Activated T-helper 17 cell treated with anti-CD3 and anti-CD28 coated beads, Interleukin-2, amount 50 U/mL, for 72 hours (primary cell): ENCODE measurements at regions not wholly inside any gene's neighbourhood (a gene's known extent, or its start where the extent isn't known, plus 50 kb on each side); places are given as distances from the start of the nearest gene placed in this dataset.

Experiments used
- ATAC-seq: fragments of 150-1000 bp; cut with Tn5 transposase; replicated peaks from 2 replicates; pipeline ENCODE4 v1.10.0; 2021; ENCODE audit warnings: mild to moderate bottlenecking, moderate library complexity
- H3K27ac Mint-ChIP-seq: one replicate; pipeline ENCODE4 v1.8.0; 2022; ENCODE audit warnings: mixed read lengths
- H3K27me3 Mint-ChIP-seq: one replicate; pipeline ENCODE4 v1.8.0; 2022; ENCODE audit warnings: mixed read lengths
- H3K36me3 Mint-ChIP-seq: one replicate; pipeline ENCODE4 v1.8.0; 2022; ENCODE audit warnings: low read depth, mild to moderate bottlenecking, mixed read lengths
- H3K4me1 Mint-ChIP-seq: one replicate; pipeline ENCODE4 v1.8.0; 2022; ENCODE audit warnings: mixed read lengths
- H3K4me3 Mint-ChIP-seq: one replicate; pipeline ENCODE4 v1.8.0; 2022; ENCODE audit warnings: mild to moderate bottlenecking, mixed read lengths
- H3K9me3 Mint-ChIP-seq: one replicate; pipeline ENCODE4 v1.8.0; 2022; ENCODE audit warnings: mixed read lengths

DNA sequence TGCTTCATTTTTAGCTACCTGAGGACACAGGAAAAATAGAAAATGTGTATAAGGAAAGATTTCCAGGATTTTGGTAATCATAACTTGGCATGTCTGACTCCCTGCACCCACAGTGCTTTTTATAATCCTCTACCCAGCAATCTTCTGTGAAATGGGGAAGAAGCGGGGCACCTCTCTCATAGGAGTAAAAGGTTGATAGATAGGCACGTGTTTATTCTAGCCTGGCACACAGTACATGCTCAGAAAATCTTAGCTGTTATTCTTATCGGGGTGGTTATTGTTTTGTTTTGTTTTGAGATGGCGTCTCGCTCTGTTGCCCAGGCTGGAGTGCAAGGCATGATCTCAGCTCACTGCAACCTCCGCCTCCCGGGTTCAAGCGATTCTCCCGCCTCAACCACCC lies 87.7 kb upstream of the SALL4 start:
- H3K27me3 Mint-ChIP-seq = no peaks in the 10 kb centered on the region
- H3K27ac Mint-ChIP-seq = no peak overlapping the region
- ATAC-seq = no peak
- H3K36me3 Mint-ChIP-seq = no peaks in the 10 kb centered on the region
- H3K9me3 Mint-ChIP-seq = no peaks in the 10 kb centered on the region
- H3K4me3 Mint-ChIP-seq = no peak overlapping the region
- no peaks in the 10 kb centered on the region for H3K4me1 Mint-ChIP-seq

- Mint-ChIP-seq H3K4me1 (no peaks in the 10 kb centered on the region), H3K27ac (no peak overlapping the region), H3K4me3 (no peak overlapping the region), H3K9me3 (no peaks in the 10 kb centered on the region), H3K36me3 (no peaks in the 10 kb centered on the region), H3K27me3 (no peaks in the 10 kb centered on the region)
- ATAC-seq = no peak
Observed at GRCh38 chr20:51889466-51889865, 87.1 kb upstream of the SALL4 start.

DNA sequence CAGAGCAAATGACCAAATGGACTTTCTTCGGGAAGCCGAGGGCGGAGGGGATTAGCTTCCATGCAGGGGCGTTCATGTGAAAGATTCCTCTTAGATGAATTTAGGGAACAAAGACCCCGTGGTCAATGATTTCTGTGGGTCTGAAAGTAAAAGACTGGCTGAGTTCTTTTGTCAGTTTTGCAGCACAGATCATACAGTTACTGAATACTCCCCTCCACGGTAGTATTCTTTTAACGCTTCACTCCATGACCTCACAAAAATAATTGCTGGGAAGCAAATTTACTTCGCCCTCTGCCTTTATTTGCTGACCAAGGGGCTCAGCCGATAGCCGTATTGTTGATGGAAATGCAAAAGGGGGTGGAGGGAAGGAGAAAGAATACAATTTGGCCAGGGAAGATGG lies 86.0 kb upstream of the SALL4 start:
- ATAC-seq = no peak
- Mint-ChIP-seq H3K4me3 (no peak overlapping the region), H3K9me3 (no peaks in the 10 kb centered on the region), H3K27me3 (peaks cover 1% of the 10 kb centered on the region), H3K27ac (no peak overlapping the region), H3K4me1 (no peaks in the 10 kb centered on the region), H3K36me3 (no peaks in the 10 kb centered on the region)

- Mint-ChIP-seq H3K36me3 (no peaks in the 10 kb centered on the region), H3K27me3 (peaks cover 6% of the 10 kb centered on the region)
- ATAC-seq = no peak
Observed at GRCh38 chr20:51886891-51887608, 84.7 kb upstream of the SALL4 start.

GRCh38 chr20:51886341-51886740 lies 84.0 kb upstream of the SALL4 start:
- Mint-ChIP-seq H3K36me3 (no peaks in the 10 kb centered on the region), H3K27me3 (peaks cover 10% of the 10 kb centered on the region), H3K4me3 (no peak overlapping the region), H3K27ac (no peak overlapping the region), H3K4me1 (no peaks in the 10 kb centered on the region), H3K9me3 (no peaks in the 10 kb centered on the region)
- no peak for ATAC-seq

More at GRCh38 chr20:51886891-51887608, 84.7 kb upstream of the SALL4 start:
- Mint-ChIP-seq H3K27ac (no peak overlapping the region), H3K9me3 (no peaks in the 10 kb centered on the region), H3K4me1 (no peaks in the 10 kb centered on the region), H3K4me3 (no peak overlapping the region)

- Mint-ChIP-seq H3K9me3 (no peaks in the 10 kb centered on the region), H3K36me3 (no peaks in the 10 kb centered on the region), H3K27me3 (peaks cover 10% of the 10 kb centered on the region), H3K4me3 (no peak overlapping the region), H3K27ac (no peak overlapping the region), H3K4me1 (no peaks in the 10 kb centered on the region)
- ATAC-seq = no peak
Observed at GRCh38 chr20:51884561-51884960, 82.2 kb upstream of the SALL4 start.

DNA sequence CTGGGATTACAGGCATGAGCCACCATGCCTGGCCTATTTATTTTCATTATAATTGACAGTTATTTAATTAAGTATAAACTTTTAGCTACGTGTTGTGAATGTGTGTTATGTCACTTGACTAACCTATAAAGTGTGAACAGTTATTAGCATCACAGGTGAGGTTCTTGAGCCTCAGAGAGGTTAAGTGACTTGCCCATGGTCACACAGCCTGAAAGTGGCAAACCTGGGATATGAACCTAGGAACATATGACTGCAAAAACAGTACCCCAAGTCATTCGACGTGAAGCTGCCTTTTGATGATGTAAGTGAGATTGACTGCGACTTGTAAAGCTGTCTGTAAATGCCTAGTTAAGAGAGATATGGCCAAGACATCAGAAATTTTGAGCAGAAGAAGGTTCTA lies 77.9 kb upstream of the SALL4 start:
- peaks cover 10% of the 10 kb centered on the region for H3K27me3 Mint-ChIP-seq
- no peaks in the 10 kb centered on the region for H3K36me3 Mint-ChIP-seq
- no peak overlapping the region for H3K27ac Mint-ChIP-seq
- no peak overlapping the region for H3K4me3 Mint-ChIP-seq
- no peaks in the 10 kb centered on the region for H3K9me3 Mint-ChIP-seq
- no peak for ATAC-seq
- H3K4me1 Mint-ChIP-seq = no peaks in the 10 kb centered on the region

GRCh38 chr20:51876313-51876940 lies 74.1 kb upstream of the SALL4 start:
- H3K4me3 Mint-ChIP-seq = no peak overlapping the region
- H3K27me3 Mint-ChIP-seq = no peaks in the 10 kb centered on the region
- H3K36me3 Mint-ChIP-seq = no peaks in the 10 kb centered on the region
- ATAC-seq = no peak
- no peaks in the 10 kb centered on the region for H3K9me3 Mint-ChIP-seq
- H3K27ac Mint-ChIP-seq = no peak overlapping the region
- no peaks in the 10 kb centered on the region for H3K4me1 Mint-ChIP-seq

DNA sequence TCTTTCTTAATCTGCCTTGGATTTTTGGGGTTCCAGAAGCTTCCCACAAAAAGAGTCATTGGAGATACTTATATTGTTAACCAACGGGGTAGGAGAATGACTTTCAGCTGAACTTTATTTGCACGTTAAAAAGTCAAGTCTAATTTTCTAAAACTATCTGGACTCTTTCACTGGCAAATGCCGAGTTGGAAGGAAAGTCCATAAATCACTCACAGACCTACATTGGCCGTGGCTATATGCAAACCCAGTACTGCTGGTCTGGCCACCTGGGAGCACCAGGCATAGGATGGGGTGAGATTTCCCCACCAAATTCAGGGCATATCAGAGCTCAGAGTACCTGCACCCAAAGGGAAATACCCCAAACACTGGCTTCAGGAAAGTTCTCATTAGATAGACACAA lies 71.3 kb upstream of the SALL4 start:
- Mint-ChIP-seq H3K27me3 (no peaks in the 10 kb centered on the region), H3K9me3 (no peaks in the 10 kb centered on the region), H3K27ac (no peak overlapping the region), H3K4me3 (no peak overlapping the region), H3K4me1 (no peaks in the 10 kb centered on the region), H3K36me3 (no peaks in the 10 kb centered on the region)
- no peak for ATAC-seq

GRCh38 chr20:51871943-51872342 lies 69.6 kb upstream of the SALL4 start:
- no peaks in the 10 kb centered on the region for H3K27me3 Mint-ChIP-seq
- H3K36me3 Mint-ChIP-seq = no peaks in the 10 kb centered on the region
- H3K4me1 Mint-ChIP-seq = no peaks in the 10 kb centered on the region
- H3K9me3 Mint-ChIP-seq = no peaks in the 10 kb centered on the region
- no peak for ATAC-seq
- H3K27ac Mint-ChIP-seq = no peak overlapping the region
- H3K4me3 Mint-ChIP-seq = no peak overlapping the region

GRCh38 chr20:51869002-51869401 lies 66.7 kb upstream of the SALL4 start:
- no peaks in the 10 kb centered on the region for H3K36me3 Mint-ChIP-seq
- no peaks in the 10 kb centered on the region for H3K9me3 Mint-ChIP-seq
- H3K27me3 Mint-ChIP-seq = peaks cover 7% of the 10 kb centered on the region
- no peak overlapping the region for H3K4me3 Mint-ChIP-seq
- no peak for ATAC-seq
- H3K27ac Mint-ChIP-seq = no peak overlapping the region
- no peaks in the 10 kb centered on the region for H3K4me1 Mint-ChIP-seq

- Mint-ChIP-seq H3K27ac (no peak overlapping the region), H3K36me3 (no peaks in the 10 kb centered on the region), H3K4me3 (no peak overlapping the region), H3K9me3 (no peaks in the 10 kb centered on the region), H3K4me1 (no peaks in the 10 kb centered on the region), H3K27me3 (peaks cover 13% of the 10 kb centered on the region)
- ATAC-seq = no peak
Observed at GRCh38 chr20:51867251-51867650, 64.9 kb upstream of the SALL4 start.

- Mint-ChIP-seq H3K27ac (no peak overlapping the region), H3K9me3 (no peaks in the 10 kb centered on the region), H3K4me1 (no peaks in the 10 kb centered on the region), H3K27me3 (peaks cover 24% of the 10 kb centered on the region), H3K36me3 (no peaks in the 10 kb centered on the region), H3K4me3 (no peak overlapping the region)
- no peak for ATAC-seq
Observed at GRCh38 chr20:51864967-51865366, 62.6 kb upstream of the SALL4 start.

GRCh38 chr20:51862796-51863195 lies 60.5 kb upstream of the SALL4 start:
- Mint-ChIP-seq H3K4me1 (no peaks in the 10 kb centered on the region), H3K9me3 (no peaks in the 10 kb centered on the region)

DNA sequence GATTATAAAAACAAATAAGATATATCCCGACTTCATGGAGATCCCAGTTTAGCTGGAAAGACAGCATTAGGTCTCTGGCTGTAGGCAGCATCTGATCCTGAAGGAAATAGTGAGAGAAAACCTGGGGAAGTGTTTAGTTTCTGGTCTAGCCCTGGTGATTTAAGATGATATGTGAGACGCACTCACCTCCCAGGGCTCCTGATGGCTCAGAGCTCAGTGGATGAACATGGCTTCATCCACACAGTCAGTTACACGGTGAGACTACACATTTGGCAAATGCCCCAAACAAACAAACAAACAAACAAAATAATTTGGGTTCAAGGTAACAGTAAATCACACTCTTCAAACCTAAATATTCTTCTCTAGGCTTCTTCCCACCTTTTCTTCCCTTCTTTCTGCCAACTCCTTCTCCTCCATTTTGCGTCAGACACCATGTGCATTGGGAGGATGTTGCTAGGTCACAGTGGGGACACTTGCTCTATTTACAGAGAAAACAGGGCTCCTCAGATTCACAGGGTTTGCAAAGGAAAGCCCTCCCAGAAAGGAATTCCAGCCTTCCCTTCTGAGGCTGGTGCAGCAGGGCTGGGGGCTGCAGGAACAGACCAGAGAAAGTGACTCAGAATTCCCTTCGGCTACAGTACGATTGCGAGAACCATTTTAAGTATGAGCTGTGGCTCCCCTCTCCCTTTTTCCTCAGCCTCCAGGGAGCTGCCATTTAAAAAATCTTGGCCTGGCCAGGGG lies 59.6 kb upstream of the SALL4 start:
- H3K36me3 Mint-ChIP-seq = no peaks in the 10 kb centered on the region
- H3K4me3 Mint-ChIP-seq = no peak overlapping the region
- H3K9me3 Mint-ChIP-seq = no peaks in the 10 kb centered on the region
- no peak overlapping the region for H3K27ac Mint-ChIP-seq
- H3K4me1 Mint-ChIP-seq = no peaks in the 10 kb centered on the region
- H3K27me3 Mint-ChIP-seq = peaks cover 31% of the 10 kb centered on the region
- ATAC-seq = no peak

More at GRCh38 chr20:51862796-51863195, 60.5 kb upstream of the SALL4 start:
- Mint-ChIP-seq H3K27ac (no peak overlapping the region), H3K36me3 (no peaks in the 10 kb centered on the region), H3K27me3 (peaks cover 29% of the 10 kb centered on the region), H3K4me3 (no peak overlapping the region)
- no peak for ATAC-seq
